T-cell (primary cell): ENCODE measurements at regions not wholly inside any gene's neighbourhood (a gene's known extent, or its start where the extent isn't known, plus 50 kb on each side); places are given as distances from the start of the nearest gene placed in this dataset.

Experiments
- ATAC-seq, 4 experiments: fragments of 200-7000 bp in 3 of 4; fragments of 150-1000 bp in 1 of 4; cut with Tn5 transposase; replicated peaks in 1 of 4; 1 replicate in 3 of 4; 2 replicates in 1 of 4; pipeline ENCODE4 v1.10.0; 2021; ENCODE audit warnings: moderate library complexity in 3 of 4, mild to moderate bottlenecking in 2 of 4, moderate number of reproducible peaks in 1 of 4
- CTCF ChIA-PET, 2 donors: fragments of 300-600 bp; sonication (Branson Sonifier 250); formaldehyde crosslinking; loops; one replicate each; lab custom pipeline; 2022; ENCODE audit warnings: antibody characterized with exemption in 2 of 2; lab: Charles Lee
- POLR2A ChIA-PET, 2 donors: fragments of 300-600 bp; sonication (Branson Sonifier 250); formaldehyde crosslinking; loops; one replicate each; lab custom pipeline; 2022; ENCODE audit warnings: antibody characterized with exemption in 2 of 2; lab: Charles Lee
- DNase-seq, 35 experiments: peaks; one replicate each; pipeline versions ENCODE4 v3.0.0 to v3.0.0-alpha.2; 2013 to 2023
- H3K27ac ChIP-seq: one replicate; pipeline ENCODE4 v1.5.1; 2013; ENCODE audit warnings: low read length
- H3K27me3 ChIP-seq, 2 experiments: replicated peaks in 1 of 2; 1 replicate in 1 of 2; 2 replicates in 1 of 2; pipeline versions ENCODE4 v1.6.1 to v1.7.0; 2013; ENCODE audit warnings: low read length in 1 of 2, mixed read lengths in 1 of 2; ENCODE audit not compliant: control insufficient read depth in 2 of 2, insufficient read depth in 2 of 2; ENCODE audit errors: extremely low read depth in 1 of 2
- H3K36me3 ChIP-seq, 2 donors: 1 replicate in 1 of 2; 2 replicates in 1 of 2; pipeline versions ENCODE4 v1.6.1 to v1.7.0; 2013; ENCODE audit warnings: low read length in 1 of 2; ENCODE audit not compliant: control insufficient read depth in 2 of 2, insufficient read depth in 1 of 2; ENCODE audit errors: extremely low read depth in 1 of 2
- H3K4me1 ChIP-seq, 2 experiments: 1 replicate in 1 of 2; 2 replicates in 1 of 2; pipeline versions ENCODE4 v1.6.1 to v1.7.0; 2013; ENCODE audit warnings: low read length in 2 of 2, mixed read lengths in 1 of 2; ENCODE audit not compliant: insufficient read depth in 2 of 2, control insufficient read depth in 1 of 2; ENCODE audit errors: extremely low read depth in 1 of 2
- H3K4me3 ChIP-seq, 2 donors: 1 replicate in 1 of 2; 2 replicates in 1 of 2; pipeline versions ENCODE4 v1.5.1 to v1.7.0; 2013; ENCODE audit warnings: mild to moderate bottlenecking in 2 of 2, low read length in 1 of 2, moderate library complexity in 1 of 2; ENCODE audit not compliant: control insufficient read depth in 1 of 2; ENCODE audit errors: extremely low read depth in 1 of 2
- H3K9me3 ChIP-seq: 2 replicates; pipeline ENCODE4 v1.7.0; 2013
- H3K27ac Mint-ChIP-seq, 2 donors: one replicate each; pipeline ENCODE4 v1.8.0; 2020 to 2021; ENCODE audit warnings: mild to moderate bottlenecking in 2 of 2, mixed read lengths in 2 of 2
- H3K27me3 Mint-ChIP-seq, 2 donors: one replicate each; pipeline ENCODE4 v1.8.0; 2021 to 2022; ENCODE audit warnings: mixed read lengths in 2 of 2
- H3K36me3 Mint-ChIP-seq: one replicate; pipeline ENCODE4 v1.8.0; 2021; ENCODE audit warnings: mixed read lengths
- H3K4me1 Mint-ChIP-seq, 3 donors: one replicate each; pipeline ENCODE4 v1.8.0; 2020 to 2022; ENCODE audit warnings: mixed read lengths in 3 of 3, mild to moderate bottlenecking in 1 of 3
- H3K4me3 Mint-ChIP-seq, 3 donors: one replicate each; pipeline ENCODE4 v1.8.0; 2020 to 2022; ENCODE audit warnings: mild to moderate bottlenecking in 3 of 3, mixed read lengths in 3 of 3, moderate library complexity in 3 of 3
- H3K9me3 Mint-ChIP-seq, 3 donors: one replicate each; pipeline ENCODE4 v1.8.0; 2020 to 2022; ENCODE audit warnings: mixed read lengths in 3 of 3
- WGBS: methylation state at CpG from one replicate; pipeline ENCODE4 v1.1.5; 2013; ENCODE audit warnings: missing lambda C conversion rate; ENCODE audit not compliant: insufficient coverage; 5-methylcytosine and 5-hydroxymethylcytosine counted together

GRCh38 chrX:134714633-134715110, 56.4 kb upstream of the PLAC1 start:
- POLR2A ChIA-PET, result no interaction called here
- Histone ChIP-seq H3K4me1 (peaks cover 3 to 5% of the 10 kb centered on the region in 2 experiments), H3K27ac (no peak overlapping the region), H3K27me3 (no peaks in the 10 kb centered on the region), H3K36me3 (no peaks in the 10 kb centered on the region), H3K4me3 (no peak overlapping the region), H3K9me3 (no peaks in the 10 kb centered on the region)
- H3K36me3 Mint-ChIP-seq, result no peaks in the 10 kb centered on the region
- H3K4me3 Mint-ChIP-seq, result no peak overlapping the region
- H3K27me3 Mint-ChIP-seq, result peaks cover 6 to 28% of the 10 kb centered on the region in 2 donors
- H3K4me1 Mint-ChIP-seq, result peaks cover 7 to 8% (median 8%) of the 10 kb centered on the region in 3 donors
- DNase-seq, result no peak
- no CpG with 5 or more reads among the region's 3 CpGs for WGBS
- no peak overlapping the region for H3K27ac Mint-ChIP-seq
- no peak for ATAC-seq
- CTCF ChIA-PET, result no interaction called here
- H3K9me3 Mint-ChIP-seq, result no peaks in the 10 kb centered on the region

- CTCF ChIA-PET, result no interaction called here
- Mint-ChIP-seq H3K4me3 (no peak overlapping the region), H3K4me1 (peaks cover 2 to 3% (median 3%) of the 10 kb centered on the region in 3 donors), H3K27ac (no peak overlapping the region), H3K36me3 (no peaks in the 10 kb centered on the region), H3K9me3 (no peaks in the 10 kb centered on the region), H3K27me3 (peaks cover 6 to 25% of the 10 kb centered on the region in 2 donors)
- peaks cover 0 to 3% of the 10 kb centered on the region in 2 experiments for H3K4me1 ChIP-seq
- no peak overlapping the region for H3K4me3 ChIP-seq
- DNase-seq (no peak), ATAC-seq (no peak)
- H3K9me3 ChIP-seq, result no peaks in the 10 kb centered on the region
- 80% methylated on average over 1 of the region's 10 CpGs for WGBS
- H3K27ac ChIP-seq, result no peak overlapping the region
- POLR2A ChIA-PET, result no interaction called here
- no peaks in the 10 kb centered on the region for H3K36me3 ChIP-seq
- no peaks in the 10 kb centered on the region for H3K27me3 ChIP-seq
Measured at GRCh38 chrX:134713618-134714107, 55.4 kb upstream of the PLAC1 start.

GRCh38 chrX:134712272-134712671, 54.0 kb upstream of the PLAC1 start:
- Mint-ChIP-seq H3K27me3 (peaks cover 6 to 28% of the 10 kb centered on the region in 2 donors), H3K9me3 (no peaks in the 10 kb centered on the region), H3K36me3 (no peaks in the 10 kb centered on the region), H3K4me3 (no peak overlapping the region), H3K4me1 (no peaks in the 10 kb centered on the region), H3K27ac (no peak overlapping the region)
- Histone ChIP-seq H3K27ac (no peak overlapping the region), H3K4me1 (no peaks in the 10 kb centered on the region), H3K4me3 (no peak overlapping the region), H3K36me3 (no peaks in the 10 kb centered on the region), H3K27me3 (no peaks in the 10 kb centered on the region), H3K9me3 (no peaks in the 10 kb centered on the region)
- ATAC-seq (no peak), DNase-seq (no peak)
- CTCF ChIA-PET, result no interaction called here
- no CpG with 5 or more reads among the region's 3 CpGs for WGBS
- POLR2A ChIA-PET, result no interaction called here

GRCh38 chrX:134711135-134711921, 53.1 kb upstream of the PLAC1 start:
- Mint-ChIP-seq H3K36me3 (no peaks in the 10 kb centered on the region), H3K4me3 (no peak overlapping the region), H3K27me3 (peaks cover 6 to 25% of the 10 kb centered on the region in 2 donors), H3K27ac (no peak overlapping the region), H3K9me3 (no peaks in the 10 kb centered on the region), H3K4me1 (no peaks in the 10 kb centered on the region)
- H3K36me3 ChIP-seq, result no peaks in the 10 kb centered on the region
- no peaks in the 10 kb centered on the region for H3K4me1 ChIP-seq
- no peaks in the 10 kb centered on the region for H3K27me3 ChIP-seq
- WGBS, result no CpG with 5 or more reads among the region's 3 CpGs
- no peak overlapping the region for H3K4me3 ChIP-seq
- ATAC-seq, result no peak
- H3K9me3 ChIP-seq, result no peaks in the 10 kb centered on the region
- DNase-seq, result no peak
- ChIA-PET POLR2A (no interaction called here), CTCF (interaction anchor here in 1 of 2 donors (0.6 kb wide), 1 partner anchor 66 kb away, joined by 6 read pairs; no protein-coding TSS in a partner anchor)
- no peak overlapping the region for H3K27ac ChIP-seq
